ENCODE measurements at regions not wholly inside any gene's neighbourhood (a gene's known extent, or its start where the extent isn't known, plus 50 kb on each side); places are given as distances from the start of the nearest gene placed in this dataset.

- H3K4me3 ChIP-seq (ENCODE audit: low read depth, low read length) = no peak overlapping the region
- peak; percentile 33 for DNase-seq (ENCODE audit: low read depth)
- TF ChIP-seq CTCF (conservative IDR thresholded peaks at IDR 0.05; ENCODE audit: low read depth, low read length) = no peak
Observed at GRCh38 chr9:88303721-88304451, 84.4 kb upstream of the SPIN1 start.

- TF ChIP-seq CTCF (conservative IDR thresholded peaks at IDR 0.05; ENCODE audit: low read depth, low read length) = no peak
- DNase-seq (ENCODE audit: low read depth) = no peak
Observed at GRCh38 chr9:88302579-88303324, 85.5 kb upstream of the SPIN1 start.

GRCh38 chr9:88300556-88300955 lies 87.7 kb upstream of the SPIN1 start:
- H3K4me3 ChIP-seq (ENCODE audit: low read depth, low read length) = no peak overlapping the region
- TF ChIP-seq CTCF (conservative IDR thresholded peaks at IDR 0.05; ENCODE audit: low read depth, low read length) = no peak
- no peak for DNase-seq (ENCODE audit: low read depth)

More at GRCh38 chr9:88302579-88303324, 85.5 kb upstream of the SPIN1 start:
- no peak overlapping the region for H3K4me3 ChIP-seq (ENCODE audit: low read depth, low read length)

- DNase-seq (ENCODE audit: low read depth) = no peak
- H3K4me3 ChIP-seq (ENCODE audit: low read depth, low read length) = no peak overlapping the region
Observed at GRCh38 chr9:88291856-88292255, 96.4 kb upstream of the SPIN1 start.

GRCh38 chr9:88291056-88291455 lies 97.2 kb upstream of the SPIN1 start:
- no peak overlapping the region for H3K4me3 ChIP-seq (ENCODE audit: low read depth, low read length)
- no peak for DNase-seq (ENCODE audit: low read depth)
- no peak for TF ChIP-seq CTCF (conservative IDR thresholded peaks at IDR 0.05; ENCODE audit: low read depth, low read length)

More at GRCh38 chr9:88291856-88292255, 96.4 kb upstream of the SPIN1 start:
- no peak for TF ChIP-seq CTCF (conservative IDR thresholded peaks at IDR 0.05; ENCODE audit: low read depth, low read length)

GRCh38 chr9:88289532-88289931 lies 98.7 kb upstream of the SPIN1 start:
- no peak for DNase-seq (ENCODE audit: low read depth)
- TF ChIP-seq CTCF (conservative IDR thresholded peaks at IDR 0.05; ENCODE audit: low read depth, low read length) = no peak
- no peak overlapping the region for H3K4me3 ChIP-seq (ENCODE audit: low read depth, low read length)
